Stimulated activated CD8-positive, alpha-beta memory T cell treated with anti-CD3 and anti-CD28 coated beads, Interleukin-7, amount 100 ng/mL, for 1 hour (primary cell): ENCODE measurements at regions not wholly inside any gene's neighbourhood (a gene's known extent, or its start where the extent isn't known, plus 50 kb on each side); places are given as distances from the start of the nearest gene placed in this dataset.
"Not testable (repeated sequence)": the region's sequence is repeated elsewhere in the genome, so short reads cannot be mapped to it uniquely, and the experiment has no call there.

Experiments
- DNase-seq, 2 donors: peaks; one replicate each; pipeline ENCODE4 v3.0.0-alpha.2; 2020; ENCODE audit warnings: low read depth in 2 of 2

GRCh38 chr15:77944002-77944867 lies 133.3 kb downstream of the TBC1D2B start:
- no peak for DNase-seq

GRCh38 chr15:77942611-77943211 lies 134.8 kb downstream of the TBC1D2B start:
- DNase-seq: no peak

GRCh38 chr15:77941090-77941827 lies 136.3 kb downstream of the TBC1D2B start:
- DNase-seq: not testable (repeated sequence)

GRCh38 chr15:77940381-77940947 lies 137.0 kb downstream of the TBC1D2B start:
- DNase-seq: no peak

- DNase-seq: no peak
Observed at GRCh38 chr15:77939851-77940250, 137.7 kb downstream of the TBC1D2B start.

GRCh38 chr15:77939026-77939425 lies 138.5 kb downstream of the TBC1D2B start:
- not testable (repeated sequence) for DNase-seq

GRCh38 chr15:77938546-77938945 lies 139.0 kb downstream of the TBC1D2B start:
- not testable (repeated sequence) for DNase-seq

- not testable (repeated sequence) for DNase-seq
Observed at GRCh38 chr15:77936567-77936966, 140.9 kb downstream of the TBC1D2B start.

- DNase-seq: not testable (repeated sequence)
Observed at GRCh38 chr15:77934516-77934915, 143.0 kb downstream of the TBC1D2B start.

GRCh38 chr15:77930907-77931306 lies 146.6 kb downstream of the TBC1D2B start:
- not testable (repeated sequence) for DNase-seq

GRCh38 chr15:77930490-77930889 lies 147.0 kb downstream of the TBC1D2B start:
- DNase-seq: not testable (repeated sequence)

GRCh38 chr15:77926789-77927188 lies 150.7 kb downstream of the TBC1D2B start:
- DNase-seq: not testable (repeated sequence)

GRCh38 chr15:77926296-77926695 lies 151.2 kb downstream of the TBC1D2B start:
- not testable (repeated sequence) for DNase-seq

- not testable (repeated sequence) for DNase-seq
Observed at GRCh38 chr15:77925101-77925500, 152.4 kb downstream of the TBC1D2B start.

GRCh38 chr15:77921664-77922063 lies 155.8 kb downstream of the TBC1D2B start:
- DNase-seq: no peak

- DNase-seq: not testable (repeated sequence)
Observed at GRCh38 chr15:77916966-77917635, 160.4 kb downstream of the TBC1D2B start.

GRCh38 chr15:77915961-77916330 lies 161.6 kb downstream of the TBC1D2B start:
- DNase-seq: not testable (repeated sequence)

GRCh38 chr15:77915261-77915960 lies 162.1 kb downstream of the TBC1D2B start:
- no peak for DNase-seq

GRCh38 chr15:77914531-77914930 lies 163.0 kb downstream of the TBC1D2B start:
- not testable (repeated sequence) for DNase-seq

GRCh38 chr15:77910030-77910911 lies 167.2 kb downstream of the TBC1D2B start:
- DNase-seq: peak; percentile 50 to 51
